Sigmoid colon (tissue), 4 donors: ENCODE measurements at regions not wholly inside any gene's neighbourhood (a gene's known extent, or its start where the extent isn't known, plus 50 kb on each side); places are given as distances from the start of the nearest gene placed in this dataset.

Experiments used
- CTCF ChIP-seq, 4 experiments: fragments of 450-650 bp in 3 of 4; fragments of 200-600 bp in 1 of 4; IDR thresholded peaks; one replicate each; pipeline ENCODE4 v1.5.1; 2016 to 2019; ENCODE audit warnings: antibody characterized with exemption in 4 of 4, mild to moderate bottlenecking in 3 of 4, moderate library complexity in 2 of 4
- EP300 ChIP-seq, 4 donors: sonication (generic); formaldehyde crosslinking; IDR thresholded peaks; one replicate each; pipeline ENCODE4 v1.6.1; 2017; ENCODE audit warnings: antibody characterized with exemption in 4 of 4

- TF ChIP-seq EP300 (IDR thresholded peaks at IDR 0.05) (no peak), CTCF (IDR thresholded peaks at IDR 0.05) (no peak)
Observed at GRCh38 chr1:10951961-10952360, 60.5 kb upstream of the TARDBP start.
